OCI-LY3 (cell line): ENCODE measurements at regions not wholly inside any gene's neighbourhood (a gene's known extent, or its start where the extent isn't known, plus 50 kb on each side); places are given as distances from the start of the nearest gene placed in this dataset.

Experiments used
- CTCF ChIP-seq: fragments of 200-600, 300-600 bp; sonication (generic); IDR thresholded peaks from 2 replicates; pipeline ENCODE4 v1.5.1; 2014; ENCODE audit warnings: antibody characterized with exemption, low read length, low read depth
- EZH2phosphoT487 ChIP-seq: fragments of 200-600 bp; shearing (Covaris generic); IDR thresholded peaks from 2 replicates; pipeline ENCODE4 v1.6.1; 2018; ENCODE audit warnings: antibody characterized with exemption, mixed run types, low read depth

- no peak for TF ChIP-seq CTCF
- TF ChIP-seq EZH2phosphoT487 = no peak
Measured at GRCh38 chrX:51053741-51054140, 143.2 kb downstream of the BMP15 start.
